ENCODE measurements at regions not wholly inside any gene's neighbourhood (a gene's known extent, or its start where the extent isn't known, plus 50 kb on each side); places are given as distances from the start of the nearest gene placed in this dataset.

- no peak for TF ChIP-seq NFE2L1 (CRISPR knock-in tag; IDR thresholded peaks at IDR 0.05; ENCODE audit: borderline replicate concordance)
- TF ChIP-seq MYC (CRISPR knock-in tag; IDR thresholded peaks at IDR 0.05; ENCODE audit: borderline replicate concordance), result no peak
- no peak for TF ChIP-seq EZH2 (conservative IDR thresholded peaks at IDR 0.05; ENCODE audit: low read depth, low read length)
- TF ChIP-seq GABPA (IDR thresholded peaks at IDR 0.05; ENCODE audit: low read depth, low read length), result no peak
- no peak for TF ChIP-seq GABPA (CRISPR knock-in tag; IDR thresholded peaks at IDR 0.05; ENCODE audit: low read depth)
- no peak for TF ChIP-seq POLR2AphosphoS5 (IDR thresholded peaks at IDR 0.05; ENCODE audit: low read depth, low read length)
- TF ChIP-seq GLI4 (CRISPR knock-in tag; IDR thresholded peaks at IDR 0.05; ENCODE audit: borderline replicate concordance), result no peak
- TF ChIP-seq CTCF (CRISPR knock-in tag; IDR thresholded peaks at IDR 0.05), result no peak
- no peak for TF ChIP-seq ZNF570 (CRISPR knock-in tag; IDR thresholded peaks at IDR 0.05; ENCODE audit: borderline replicate concordance)
- TF ChIP-seq DNMT1 (CRISPR knock-in tag; IDR thresholded peaks at IDR 0.05), result no peak
Measured at GRCh38 chr3:61464518-61465140, 96.7 kb upstream of the PTPRG start.
